ENCODE measurements at regions not wholly inside any gene's neighbourhood (a gene's known extent, or its start where the extent isn't known, plus 50 kb on each side); places are given as distances from the start of the nearest gene placed in this dataset.

DNA sequence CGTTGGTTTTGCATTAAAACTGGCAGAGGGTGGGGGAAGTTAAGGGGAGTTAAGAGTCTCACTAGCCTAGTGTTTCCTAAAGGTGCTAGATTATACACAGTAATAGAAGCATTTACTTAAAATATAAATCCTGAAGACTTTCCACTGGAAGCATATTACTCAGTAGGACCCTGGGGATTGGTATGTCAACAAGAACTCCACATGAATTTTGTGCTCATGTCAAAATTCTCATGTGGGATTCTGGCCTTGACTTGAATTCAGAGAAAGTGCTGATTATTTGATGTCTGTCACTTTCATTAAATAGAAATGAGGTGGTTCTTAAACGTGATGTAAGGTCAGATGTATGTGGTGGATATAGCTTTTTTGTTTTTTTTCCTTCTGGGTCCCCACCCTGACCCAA lies 997.2 kb downstream of the TUSC7 start:
- no peak for TF ChIP-seq OSR1 (CRISPR knock-in tag; IDR thresholded peaks at IDR 0.05)
- TF ChIP-seq GLIS3 (CRISPR knock-in tag; IDR thresholded peaks at IDR 0.05): no peak
- TF ChIP-seq SNAI2 (CRISPR knock-in tag; IDR thresholded peaks at IDR 0.05): no peak

Data from SK-N-SH treated with all-trans-retinoic acid at 6 μM for 48 hours (cell line).